ENCODE measurements at regions not wholly inside any gene's neighbourhood (a gene's known extent, or its start where the extent isn't known, plus 50 kb on each side); places are given as distances from the start of the nearest gene placed in this dataset.

DNA sequence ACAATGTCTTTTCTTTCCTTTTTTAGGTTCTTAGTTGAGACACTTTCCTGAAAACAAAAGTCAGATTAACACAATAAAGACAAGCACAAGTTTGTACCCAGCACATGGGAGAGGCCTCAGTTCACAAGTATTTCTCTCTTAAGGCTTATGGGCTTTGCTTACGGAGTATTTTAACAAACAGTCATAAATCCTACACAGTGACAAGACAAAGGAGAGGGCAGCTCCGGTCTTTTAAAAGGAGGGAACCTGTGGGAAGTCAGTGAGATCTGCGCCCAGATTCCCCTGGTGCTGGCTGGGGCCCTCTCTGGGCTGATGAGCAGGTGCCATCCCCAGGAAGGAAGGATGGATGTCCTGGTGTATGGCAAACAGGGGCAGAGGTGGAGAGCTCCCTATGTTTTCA, 398.6 kb downstream of the ACTR3B start:
- TF ChIP-seq, protein P1, sequence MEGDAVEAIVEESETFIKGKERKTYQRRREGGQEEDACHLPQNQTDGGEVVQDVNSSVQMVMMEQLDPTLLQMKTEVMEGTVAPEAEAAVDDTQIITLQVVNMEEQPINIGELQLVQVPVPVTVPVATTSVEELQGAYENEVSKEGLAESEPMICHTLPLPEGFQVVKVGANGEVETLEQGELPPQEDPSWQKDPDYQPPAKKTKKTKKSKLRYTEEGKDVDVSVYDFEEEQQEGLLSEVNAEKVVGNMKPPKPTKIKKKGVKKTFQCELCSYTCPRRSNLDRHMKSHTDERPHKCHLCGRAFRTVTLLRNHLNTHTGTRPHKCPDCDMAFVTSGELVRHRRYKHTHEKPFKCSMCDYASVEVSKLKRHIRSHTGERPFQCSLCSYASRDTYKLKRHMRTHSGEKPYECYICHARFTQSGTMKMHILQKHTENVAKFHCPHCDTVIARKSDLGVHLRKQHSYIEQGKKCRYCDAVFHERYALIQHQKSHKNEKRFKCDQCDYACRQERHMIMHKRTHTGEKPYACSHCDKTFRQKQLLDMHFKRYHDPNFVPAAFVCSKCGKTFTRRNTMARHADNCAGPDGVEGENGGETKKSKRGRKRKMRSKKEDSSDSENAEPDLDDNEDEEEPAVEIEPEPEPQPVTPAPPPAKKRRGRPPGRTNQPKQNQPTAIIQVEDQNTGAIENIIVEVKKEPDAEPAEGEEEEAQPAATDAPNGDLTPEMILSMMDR (IDR thresholded peaks at IDR 0.05), result no peak
- no peak for TF ChIP-seq POLR2A (IDR thresholded peaks at IDR 0.05)
